MM.1S (cell line): ENCODE measurements at regions not wholly inside any gene's neighbourhood (a gene's known extent, or its start where the extent isn't known, plus 50 kb on each side); places are given as distances from the start of the nearest gene placed in this dataset.

Experiments used
- DNase-seq: peaks from one replicate; pipeline ENCODE4 v3.0.0-alpha.2; 2015
- H2AFZ ChIP-seq: fragments of 300-600 bp; sonication (generic); 2 replicates; pipeline ENCODE4 v1.6.0; 2016; ENCODE audit warnings: antibody characterized with exemption, low read length
- H3F3A ChIP-seq: fragments of 300-600 bp; sonication (generic); 2 replicates; pipeline ENCODE4 v1.6.1; 2016; ENCODE audit warnings: mild to moderate bottlenecking, antibody characterized with exemption, low read length, moderate library complexity, mixed read lengths; ENCODE audit not compliant: insufficient read depth
- H3K27ac ChIP-seq: fragments of 300-600 bp; sonication (generic); 2 replicates; pipeline ENCODE4 v1.5.1; 2016; ENCODE audit warnings: mild to moderate bottlenecking, low read length
- H3K27me3 ChIP-seq: fragments of 300-600 bp; sonication (generic); replicated peaks from 2 replicates; pipeline ENCODE4 v1.6.0; 2016; ENCODE audit warnings: low read length; ENCODE audit not compliant: insufficient read depth
- H3K36me3 ChIP-seq: fragments of 300-600 bp; sonication (generic); replicated peaks from 2 replicates; pipeline ENCODE4 v1.6.1; 2016; ENCODE audit warnings: mild to moderate bottlenecking, low read length, mixed read lengths; ENCODE audit not compliant: insufficient read depth
- H3K4me1 ChIP-seq: fragments of 300-600 bp; sonication (generic); 2 replicates; pipeline ENCODE4 v1.6.1; 2016; ENCODE audit warnings: low read length, mixed read lengths
- H3K4me2 ChIP-seq: fragments of 300-600 bp; sonication (generic); 2 replicates; pipeline ENCODE4 v1.6.0; 2016; ENCODE audit warnings: low read depth, low read length
- H3K4me3 ChIP-seq: fragments of 300-600 bp; sonication (generic); 2 replicates; pipeline ENCODE4 v1.5.1; 2016; ENCODE audit warnings: low read length, mixed read lengths
- H3K79me2 ChIP-seq: fragments of 300-600 bp; sonication (generic); 2 replicates; pipeline ENCODE4 v1.6.1; 2016; ENCODE audit warnings: mixed run types, low read length, mixed read lengths
- H3K9ac ChIP-seq: fragments of 300-600 bp; sonication (generic); 2 replicates; pipeline ENCODE4 v1.6.1; 2016; ENCODE audit warnings: low read length, mixed read lengths
- H3K9me2 ChIP-seq: fragments of 300-600 bp; sonication (generic); replicated peaks from 2 replicates; pipeline ENCODE4 v1.6.1; 2016; ENCODE audit warnings: mild to moderate bottlenecking, low read length, mixed read lengths; ENCODE audit not compliant: insufficient read depth
- H3K9me3 ChIP-seq: fragments of 300-600 bp; sonication (generic); replicated peaks from 2 replicates; pipeline ENCODE4 v1.6.1; 2016; ENCODE audit warnings: mild to moderate bottlenecking, low read length, mixed read lengths; ENCODE audit not compliant: insufficient read depth
- H4K20me1 ChIP-seq: fragments of 300-600 bp; sonication (generic); 2 replicates; pipeline ENCODE4 v1.6.1; 2016; ENCODE audit warnings: mild to moderate bottlenecking, low read length, moderate library complexity, mixed read lengths; ENCODE audit not compliant: insufficient read depth
- CTCF ChIP-seq: fragments of 300-600 bp; sonication (generic); IDR thresholded peaks from 2 replicates; pipeline ENCODE4 v1.5.1; 2016; ENCODE audit warnings: antibody characterized with exemption, low read length, mixed read lengths
- EZH2 ChIP-seq: fragments of 300-600 bp; sonication (generic); optimal IDR thresholded peaks from 2 replicates; pipeline ENCODE3; 2017; ENCODE audit warnings: low read depth, mild to moderate bottlenecking, antibody characterized with exemption, low read length, mixed read lengths
- EZH2phosphoT487 ChIP-seq: fragments of 300-600 bp; sonication (generic); IDR thresholded peaks from 2 replicates; pipeline ENCODE4 v1.6.1; 2018; ENCODE audit warnings: antibody characterized with exemption, low read length

GRCh38 chr4:79575709-79576428 lies 167.8 kb upstream of the GK2 start:
- no peaks in the 10 kb centered on the region for H3K36me3 ChIP-seq
- H3K9me2 ChIP-seq = no peaks in the 10 kb centered on the region
- H3K4me2 ChIP-seq = no peak overlapping the region
- no peaks in the 10 kb centered on the region for H3K4me1 ChIP-seq
- H3K27me3 ChIP-seq = no peaks in the 10 kb centered on the region
- no peak overlapping the region for H3K27ac ChIP-seq
- H2AFZ ChIP-seq = no peak overlapping the region
- TF ChIP-seq EZH2phosphoT487 (no peak), CTCF (no peak), EZH2 (no peak)
- no peak overlapping the region for H3K4me3 ChIP-seq
- no peaks in the 10 kb centered on the region for H3K79me2 ChIP-seq
- H3K9ac ChIP-seq = no peak overlapping the region
- no peak for DNase-seq
- H3F3A ChIP-seq = no peaks in the 10 kb centered on the region
- H3K9me3 ChIP-seq = no peaks in the 10 kb centered on the region
- no peaks in the 10 kb centered on the region for H4K20me1 ChIP-seq

GRCh38 chr4:79574741-79575451 lies 166.9 kb upstream of the GK2 start:
- H3F3A ChIP-seq = no peaks in the 10 kb centered on the region
- H3K36me3 ChIP-seq = no peaks in the 10 kb centered on the region
- TF ChIP-seq CTCF (no peak), EZH2phosphoT487 (no peak)
- H4K20me1 ChIP-seq = no peaks in the 10 kb centered on the region
- no peaks in the 10 kb centered on the region for H3K4me1 ChIP-seq
- H3K27me3 ChIP-seq = no peaks in the 10 kb centered on the region
- no peak overlapping the region for H3K4me2 ChIP-seq
- H3K4me3 ChIP-seq = no peak overlapping the region
- H3K79me2 ChIP-seq = no peaks in the 10 kb centered on the region
- H3K9me3 ChIP-seq = no peaks in the 10 kb centered on the region
- no peak overlapping the region for H2AFZ ChIP-seq
- H3K9ac ChIP-seq = no peak overlapping the region
- H3K9me2 ChIP-seq = no peaks in the 10 kb centered on the region
- H3K27ac ChIP-seq = no peak overlapping the region
- DNase-seq = no peak

- Histone ChIP-seq H3K36me3 (no peaks in the 10 kb centered on the region), H2AFZ (no peak overlapping the region), H3K4me2 (no peak overlapping the region), H3K79me2 (no peaks in the 10 kb centered on the region), H3K9me3 (no peaks in the 10 kb centered on the region), H3K9me2 (no peaks in the 10 kb centered on the region), H3F3A (no peaks in the 10 kb centered on the region), H3K4me3 (no peak overlapping the region), H3K9ac (no peak overlapping the region), H3K27me3 (no peaks in the 10 kb centered on the region), H4K20me1 (no peaks in the 10 kb centered on the region), H3K27ac (no peak overlapping the region), H3K4me1 (no peaks in the 10 kb centered on the region)
- no peak for TF ChIP-seq CTCF
- no peak for TF ChIP-seq EZH2phosphoT487
- no peak for TF ChIP-seq EZH2
- DNase-seq = no peak
Measured at GRCh38 chr4:79563219-79563618, 155.2 kb upstream of the GK2 start.
